CD14-positive monocyte (primary cell): ENCODE measurements at regions not wholly inside any gene's neighbourhood (a gene's known extent, or its start where the extent isn't known, plus 50 kb on each side); places are given as distances from the start of the nearest gene placed in this dataset.

Source experiments
- DNase-seq, 3 donors: peaks; one replicate each; pipeline ENCODE4 v3.0.0-alpha.2; 2011 to 2022
- H2AFZ ChIP-seq: 2 replicates; pipeline ENCODE4 v1.6.0; 2012; ENCODE audit warnings: mild to moderate bottlenecking, low read depth, low read length, inconsistent platforms; ENCODE audit not compliant: insufficient read depth, poor library complexity, severe bottlenecking
- H3K27ac ChIP-seq, 2 donors: 1 replicate in 1 of 2; 2 replicates in 1 of 2; pipeline ENCODE4 v1.5.1; 2012 to 2013; ENCODE audit warnings: low read length in 2 of 2, control low read depth in 1 of 2, inconsistent platforms in 1 of 2, low read depth in 1 of 2, mild to moderate bottlenecking in 1 of 2
- H3K27me3 ChIP-seq, 2 donors: one replicate each; pipeline versions ENCODE4 v1.6.0 to v1.6.1; 2011 to 2013; ENCODE audit warnings: low read length in 2 of 2; ENCODE audit not compliant: control insufficient read depth in 2 of 2, insufficient read depth in 2 of 2
- H3K36me3 ChIP-seq, 2 donors: replicated peaks in 1 of 2; 1 replicate in 1 of 2; 2 replicates in 1 of 2; pipeline versions ENCODE4 v1.5.1 to v1.6.1; 2012 to 2013; ENCODE audit warnings: low read length in 2 of 2, control low read depth in 1 of 2, inconsistent platforms in 1 of 2, mild to moderate bottlenecking in 1 of 2; ENCODE audit not compliant: insufficient read depth in 2 of 2, control insufficient read depth in 1 of 2
- H3K4me1 ChIP-seq, 2 donors: 1 replicate in 1 of 2; 2 replicates in 1 of 2; pipeline versions ENCODE4 v1.5.1 to v1.6.1; 2012 to 2013; ENCODE audit warnings: low read length in 2 of 2, control low read depth in 1 of 2, inconsistent platforms in 1 of 2, mild to moderate bottlenecking in 1 of 2, moderate library complexity in 1 of 2; ENCODE audit not compliant: insufficient read depth in 2 of 2, control insufficient read depth in 1 of 2
- H3K4me2 ChIP-seq: replicated peaks from 2 replicates; pipeline ENCODE3; 2012; ENCODE audit warnings: low read length, moderate library complexity, mild to moderate bottlenecking; ENCODE audit not compliant: poor library complexity, severe bottlenecking; ENCODE audit errors: extremely low read depth
- H3K4me3 ChIP-seq, 3 experiments: fragments of 200-600 bp in 1 of 3; sonication (generic) in 1 of 3; replicated peaks in 1 of 3; 1 replicate in 2 of 3; 2 replicates in 1 of 3; pipeline ENCODE4 v1.5.1; 2011 to 2013; ENCODE audit warnings: low read length in 3 of 3, mild to moderate bottlenecking in 3 of 3, control low read depth in 2 of 3, low read depth in 2 of 3, inconsistent platforms in 1 of 3, moderate library complexity in 1 of 3
- H3K79me2 ChIP-seq: 2 replicates; pipeline ENCODE4 v1.6.0; 2012; ENCODE audit warnings: mild to moderate bottlenecking, control low read depth, inconsistent platforms, low read length, moderate library complexity; ENCODE audit not compliant: insufficient read depth
- H3K9ac ChIP-seq: 2 replicates; pipeline ENCODE4 v1.6.0; 2017; ENCODE audit warnings: low read length, mild to moderate bottlenecking; ENCODE audit not compliant: insufficient read depth, poor library complexity, severe bottlenecking
- H3K9me3 ChIP-seq, 2 donors: replicated peaks in 1 of 2; 1 replicate in 1 of 2; 2 replicates in 1 of 2; pipeline versions ENCODE4 v1.5.1 to v1.6.1; 2012 to 2013; ENCODE audit warnings: low read length in 2 of 2, control low read depth in 1 of 2; ENCODE audit not compliant: control insufficient read depth in 1 of 2, insufficient read depth in 1 of 2
- H4K20me1 ChIP-seq: 2 replicates; pipeline ENCODE4 v1.6.0; 2012; ENCODE audit warnings: mild to moderate bottlenecking, low read length, control low read depth, moderate library complexity; ENCODE audit not compliant: insufficient read depth
- H3K27ac Mint-ChIP-seq, 7 donors: one replicate each; pipeline ENCODE4 v1.8.0; 2020; ENCODE audit warnings: mild to moderate bottlenecking in 7 of 7, mixed read lengths in 7 of 7, moderate library complexity in 6 of 7, inconsistent platforms in 2 of 7
- H3K27me3 Mint-ChIP-seq, 3 donors: one replicate each; pipeline ENCODE4 v1.8.0; 2021 to 2022; ENCODE audit warnings: low read depth in 3 of 3, mild to moderate bottlenecking in 3 of 3, mixed read lengths in 3 of 3, moderate library complexity in 3 of 3, inconsistent platforms in 1 of 3
- H3K36me3 Mint-ChIP-seq, 2 donors: one replicate each; pipeline ENCODE4 v1.8.0; 2020; ENCODE audit warnings: mixed read lengths in 2 of 2, inconsistent platforms in 1 of 2, mild to moderate bottlenecking in 1 of 2
- H3K4me1 Mint-ChIP-seq: one replicate; pipeline ENCODE4 v1.8.0; 2020; ENCODE audit warnings: mild to moderate bottlenecking, mixed read lengths
- H3K4me3 Mint-ChIP-seq, 2 donors: one replicate each; pipeline ENCODE4 v1.8.0; 2020; ENCODE audit warnings: mild to moderate bottlenecking in 2 of 2, mixed read lengths in 2 of 2, moderate library complexity in 1 of 2
- H3K9me3 Mint-ChIP-seq, 7 donors: one replicate each; pipeline ENCODE4 v1.8.0; 2020 to 2022; ENCODE audit warnings: mixed read lengths in 7 of 7, mild to moderate bottlenecking in 6 of 7, moderate library complexity in 6 of 7, inconsistent platforms in 2 of 7
- CTCF ChIP-seq: fragments of 200-600 bp; IDR thresholded peaks from one replicate; pipeline ENCODE4 v1.8.0; 2022; ENCODE audit warnings: antibody characterized with exemption, mild to moderate bottlenecking
- WGBS: methylation state at CpG from one replicate; pipeline ENCODE4 v1.1.5; 2013; ENCODE audit warnings: missing lambda C conversion rate; ENCODE audit not compliant: insufficient coverage; 5-methylcytosine and 5-hydroxymethylcytosine counted together
- intact Hi-C, 2 donors: fragments of 100-400 bp; cut with micrococcal nuclease; formaldehyde crosslinking; loops; one replicate each; pipeline versions ENCODE4 v1.15.0 to v1.15.1; 2023

GRCh38 chr9:118209343-118209742 is 505.1 kb downstream of the TLR4 start:
- Mint-ChIP-seq H3K4me3 (no peak overlapping the region), H3K4me1 (no peaks in the 10 kb centered on the region), H3K36me3 (no peaks in the 10 kb centered on the region), H3K9me3 (peaks cover 0 to 5% (median 3%) of the 10 kb centered on the region in 7 donors), H3K27me3 (no peaks in the 10 kb centered on the region), H3K27ac (no peak overlapping the region)
- TF ChIP-seq CTCF = no peak
- no peaks in the 10 kb centered on the region for H3K4me1 ChIP-seq
- no peak overlapping the region for H3K9ac ChIP-seq
- no peak for DNase-seq
- H3K36me3 ChIP-seq = no peaks in the 10 kb centered on the region
- H3K4me3 ChIP-seq = no peak overlapping the region
- no peaks in the 10 kb centered on the region for H3K9me3 ChIP-seq
- no peaks in the 10 kb centered on the region for H3K79me2 ChIP-seq
- no peaks in the 10 kb centered on the region for H4K20me1 ChIP-seq
- no peak overlapping the region for H3K27ac ChIP-seq
- H3K4me2 ChIP-seq = no peak overlapping the region
- H2AFZ ChIP-seq = no peak overlapping the region
- H3K27me3 ChIP-seq = no peaks in the 10 kb centered on the region
- intact Hi-C loops = no loop called here

- H2AFZ ChIP-seq = no peak overlapping the region
Measured at GRCh38 chr9:118215549-118215948, 511.3 kb downstream of the TLR4 start.

More at GRCh38 chr9:118215549-118215948, 511.3 kb downstream of the TLR4 start:
- Mint-ChIP-seq H3K4me1 (no peaks in the 10 kb centered on the region), H3K27me3 (peaks cover 0 to 1% (median 0%) of the 10 kb centered on the region in 3 donors), H3K4me3 (no peak overlapping the region), H3K9me3 (peaks cover 0 to 5% (median 0%) of the 10 kb centered on the region in 7 donors), H3K36me3 (no peaks in the 10 kb centered on the region), H3K27ac (no peak overlapping the region)
- no peak for TF ChIP-seq CTCF
- intact Hi-C loops = no loop called here
- H3K9me3 ChIP-seq = no peaks in the 10 kb centered on the region
- no peaks in the 10 kb centered on the region for H3K4me1 ChIP-seq
- no peak overlapping the region for H3K27ac ChIP-seq
- H3K79me2 ChIP-seq = no peaks in the 10 kb centered on the region
- H3K9ac ChIP-seq = no peak overlapping the region
- no peaks in the 10 kb centered on the region for H3K27me3 ChIP-seq
- no peak overlapping the region for H3K4me3 ChIP-seq
- DNase-seq = no peak
- no peaks in the 10 kb centered on the region for H3K36me3 ChIP-seq
- no peak overlapping the region for H3K4me2 ChIP-seq
- WGBS = 78% methylated on average over 1 of the region's 1 CpG
- no peaks in the 10 kb centered on the region for H4K20me1 ChIP-seq
